IPS DF 6.9 (cell line): ENCODE measurements at regions not wholly inside any gene's neighbourhood (a gene's known extent, or its start where the extent isn't known, plus 50 kb on each side); places are given as distances from the start of the nearest gene placed in this dataset.

Experiments
- DNase-seq: peaks from one replicate; pipeline ENCODE4 v3.0.0-alpha.2; 2013; ENCODE audit warnings: low read depth, low spot score
- H3K27ac ChIP-seq: one replicate; pipeline ENCODE4 v1.5.1; 2013; ENCODE audit warnings: low read length, control low read depth
- H3K27me3 ChIP-seq: 2 replicates; pipeline ENCODE4 v1.6.1; 2013; ENCODE audit warnings: mild to moderate bottlenecking, low read length; ENCODE audit not compliant: control insufficient read depth, insufficient read depth
- H3K36me3 ChIP-seq: 2 replicates; pipeline ENCODE4 v1.6.1; 2013; ENCODE audit warnings: low read length; ENCODE audit not compliant: control insufficient read depth, insufficient read depth
- H3K4me1 ChIP-seq: 2 replicates; pipeline ENCODE4 v1.6.1; 2013; ENCODE audit warnings: low read length; ENCODE audit not compliant: control insufficient read depth, insufficient read depth
- H3K4me3 ChIP-seq: 2 replicates; pipeline ENCODE4 v1.5.1; 2013; ENCODE audit warnings: mild to moderate bottlenecking, low read length
- H3K9me3 ChIP-seq: 2 replicates; pipeline ENCODE4 v1.6.1; 2013; ENCODE audit warnings: low read length, inconsistent platforms; ENCODE audit not compliant: control insufficient read depth, insufficient read depth
- WGBS: extraction: QIAGEN DNeasy Blood & Tissue Kit; methylation state at CpG from one replicate; pipeline ENCODE4 v1.1.7; 2013; ENCODE audit warnings: mixed read lengths, missing lambda C conversion rate; ENCODE audit not compliant: insufficient read length, insufficient coverage; 5-methylcytosine and 5-hydroxymethylcytosine counted together

DNA sequence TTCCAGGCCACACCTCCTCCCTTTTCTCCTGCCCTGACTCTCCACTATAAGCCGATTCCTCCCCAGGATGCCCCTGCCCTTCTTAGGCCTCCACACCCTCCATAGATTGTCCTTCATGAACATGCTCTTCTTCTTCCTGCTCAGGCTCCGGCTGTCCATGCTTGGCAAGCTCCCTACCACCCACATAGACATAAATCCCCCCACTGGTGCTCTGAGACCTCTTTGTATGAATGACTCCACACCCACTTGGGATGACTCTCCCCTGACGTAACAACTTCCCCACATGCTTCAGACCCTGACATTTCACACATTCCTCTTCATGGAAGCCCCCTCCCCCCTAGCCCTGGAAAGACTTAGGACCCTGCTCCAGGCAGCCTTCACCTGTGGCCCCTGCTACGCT is 542.5 kb upstream of the LARGE1 start:
- no peak overlapping the region for H3K4me3 ChIP-seq
- no peaks in the 10 kb centered on the region for H3K4me1 ChIP-seq
- H3K36me3 ChIP-seq, result no peaks in the 10 kb centered on the region
- no peak for DNase-seq
- no peaks in the 10 kb centered on the region for H3K9me3 ChIP-seq
- WGBS, result no CpG with 5 or more reads among the region's 4 CpGs
- H3K27me3 ChIP-seq, result no peaks in the 10 kb centered on the region
- H3K27ac ChIP-seq, result no peak overlapping the region

DNA sequence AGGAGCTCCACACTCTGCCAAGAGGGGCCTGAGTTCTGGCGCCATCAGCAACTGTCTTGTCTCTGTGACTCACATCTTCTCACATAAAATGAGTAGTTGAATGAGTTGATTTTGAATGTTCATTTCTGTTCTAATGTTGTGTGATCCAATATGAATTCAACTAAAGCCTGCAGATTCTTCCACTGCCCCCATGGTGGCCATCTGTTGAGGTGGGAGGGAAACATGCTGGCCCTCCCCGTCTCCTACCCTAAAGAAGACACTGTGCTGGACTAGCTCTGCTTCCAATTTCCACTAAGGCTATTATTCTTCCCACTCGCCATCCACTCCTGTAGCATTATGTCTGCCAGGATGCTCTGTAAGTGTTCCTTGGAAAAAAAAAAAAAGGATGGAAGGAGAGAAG is 555.6 kb upstream of the LARGE1 start:
- H3K9me3 ChIP-seq, result no peaks in the 10 kb centered on the region
- H3K4me1 ChIP-seq, result no peaks in the 10 kb centered on the region
- WGBS, result no CpG with 5 or more reads among the region's 3 CpGs
- H3K27ac ChIP-seq, result no peak overlapping the region
- no peak for DNase-seq
- no peaks in the 10 kb centered on the region for H3K27me3 ChIP-seq
- no peaks in the 10 kb centered on the region for H3K36me3 ChIP-seq
- H3K4me3 ChIP-seq, result no peak overlapping the region

DNA sequence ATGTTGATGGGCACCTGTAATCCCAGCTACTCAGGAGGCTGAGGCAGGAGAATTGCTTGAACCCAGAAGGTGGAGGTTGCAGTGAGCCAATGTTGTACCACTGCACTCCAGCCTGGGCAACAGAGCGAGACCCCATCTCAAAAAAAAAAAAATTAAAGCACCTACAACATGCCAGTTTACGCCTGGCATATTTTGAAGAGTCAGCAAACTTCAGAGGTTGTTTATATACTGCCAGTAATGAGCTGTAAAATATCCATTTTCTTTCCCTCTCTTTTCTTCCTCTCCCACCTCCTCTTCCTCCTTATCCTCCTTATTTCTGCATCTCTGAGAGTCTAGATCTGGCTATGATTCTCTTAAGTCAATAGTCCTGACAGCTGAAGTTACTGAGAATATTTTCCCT is 556.5 kb upstream of the LARGE1 start:
- H3K4me1 ChIP-seq, result no peaks in the 10 kb centered on the region
- DNase-seq, result no peak
- no peaks in the 10 kb centered on the region for H3K9me3 ChIP-seq
- H3K27ac ChIP-seq, result no peak overlapping the region
- no peak overlapping the region for H3K4me3 ChIP-seq
- no peaks in the 10 kb centered on the region for H3K27me3 ChIP-seq
- H3K36me3 ChIP-seq, result no peaks in the 10 kb centered on the region
- no CpG with 5 or more reads among the region's 2 CpGs for WGBS

DNA sequence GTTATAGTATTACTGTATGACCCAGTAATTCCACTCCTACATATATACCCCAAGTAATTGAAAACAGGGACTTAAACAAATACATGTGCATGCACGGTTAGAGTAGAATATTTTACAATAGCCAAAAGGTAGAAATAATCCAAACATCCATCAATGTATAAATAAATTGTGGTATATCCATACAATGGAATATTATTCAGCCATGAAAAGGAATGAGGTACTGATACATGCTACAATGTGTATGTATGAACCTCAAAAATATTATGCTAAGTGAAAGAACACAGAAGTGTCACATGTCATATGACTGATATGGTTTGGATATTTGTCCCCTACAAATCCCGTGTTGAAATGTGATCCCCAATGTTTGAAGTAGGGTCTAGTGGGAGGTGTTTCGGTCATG is 560.8 kb upstream of the LARGE1 start:
- no peaks in the 10 kb centered on the region for H3K9me3 ChIP-seq
- WGBS, result no CpG with 5 or more reads among the region's 3 CpGs
- DNase-seq, result no peak

DNA sequence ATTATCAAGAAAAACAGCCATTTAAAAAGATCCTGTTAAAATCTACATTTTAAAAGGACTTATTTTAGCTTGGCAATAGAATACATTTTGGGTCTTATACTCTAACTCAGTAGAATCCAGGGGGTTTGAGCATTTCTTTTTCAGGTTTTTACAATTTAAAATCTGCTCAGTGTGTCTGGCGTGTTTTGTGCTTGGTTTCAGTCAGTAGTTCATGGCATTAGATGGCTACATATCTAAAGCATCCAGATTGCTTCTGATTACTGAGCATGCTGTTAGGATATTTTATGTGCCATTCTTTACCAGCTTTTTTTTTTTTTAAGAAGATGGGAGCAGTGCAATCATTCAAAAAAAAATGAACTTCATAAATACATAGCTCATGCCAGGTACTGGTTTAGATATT is 566.1 kb upstream of the LARGE1 start:
- Histone ChIP-seq H3K27ac (no peak overlapping the region), H3K4me3 (no peak overlapping the region), H3K36me3 (no peaks in the 10 kb centered on the region), H3K27me3 (no peaks in the 10 kb centered on the region), H3K9me3 (no peaks in the 10 kb centered on the region), H3K4me1 (no peaks in the 10 kb centered on the region)
- no CpG with 5 or more reads among the region's 1 CpG for WGBS
- DNase-seq, result no peak

More for the DNA sequence above, 560.8 kb upstream of the LARGE1 start:
- Histone ChIP-seq H3K36me3 (no peaks in the 10 kb centered on the region), H3K27me3 (no peaks in the 10 kb centered on the region), H3K4me1 (no peaks in the 10 kb centered on the region), H3K27ac (no peak overlapping the region), H3K4me3 (no peak overlapping the region)

GRCh38 chr22:34489861-34490260 is 569.6 kb upstream of the LARGE1 start:
- Histone ChIP-seq H3K36me3 (no peaks in the 10 kb centered on the region), H3K9me3 (no peaks in the 10 kb centered on the region), H3K27me3 (no peaks in the 10 kb centered on the region), H3K4me3 (no peak overlapping the region), H3K27ac (no peak overlapping the region), H3K4me1 (no peaks in the 10 kb centered on the region)
- no peak for DNase-seq
- no CpG with 5 or more reads among the region's 4 CpGs for WGBS

GRCh38 chr22:34490886-34491285 is 570.6 kb upstream of the LARGE1 start:
- Histone ChIP-seq H3K4me3 (no peak overlapping the region), H3K9me3 (no peaks in the 10 kb centered on the region), H3K4me1 (no peaks in the 10 kb centered on the region), H3K27me3 (no peaks in the 10 kb centered on the region), H3K36me3 (no peaks in the 10 kb centered on the region), H3K27ac (no peak overlapping the region)
- DNase-seq, result no peak
- no CpG with 5 or more reads among the region's 2 CpGs for WGBS

DNA sequence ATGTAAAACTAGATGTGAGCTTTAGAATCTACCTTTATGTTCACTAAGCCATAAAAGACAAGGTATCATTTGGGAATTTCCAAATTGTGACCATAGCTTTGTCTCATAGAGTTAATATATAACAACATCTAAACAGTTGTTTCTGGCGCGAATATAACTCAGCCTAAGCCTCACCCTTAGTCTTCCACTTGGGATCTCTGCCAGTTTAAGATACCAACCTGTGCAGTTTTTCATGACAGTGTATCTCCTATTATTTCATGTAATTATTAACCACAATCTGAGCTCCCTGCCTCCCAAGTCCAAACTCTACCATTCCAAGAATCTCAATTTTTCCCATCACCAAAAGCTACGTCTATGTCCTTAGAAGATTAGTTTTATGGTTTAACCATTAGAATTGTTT is 572.5 kb upstream of the ISX start:
- no peaks in the 10 kb centered on the region for H3K27me3 ChIP-seq
- H3K27ac ChIP-seq, result no peak overlapping the region
- no CpG with 5 or more reads among the region's 3 CpGs for WGBS
- no peaks in the 10 kb centered on the region for H3K36me3 ChIP-seq
- no peak for DNase-seq
- no peak overlapping the region for H3K4me3 ChIP-seq
- H3K4me1 ChIP-seq, result no peaks in the 10 kb centered on the region
- no peaks in the 10 kb centered on the region for H3K9me3 ChIP-seq

DNA sequence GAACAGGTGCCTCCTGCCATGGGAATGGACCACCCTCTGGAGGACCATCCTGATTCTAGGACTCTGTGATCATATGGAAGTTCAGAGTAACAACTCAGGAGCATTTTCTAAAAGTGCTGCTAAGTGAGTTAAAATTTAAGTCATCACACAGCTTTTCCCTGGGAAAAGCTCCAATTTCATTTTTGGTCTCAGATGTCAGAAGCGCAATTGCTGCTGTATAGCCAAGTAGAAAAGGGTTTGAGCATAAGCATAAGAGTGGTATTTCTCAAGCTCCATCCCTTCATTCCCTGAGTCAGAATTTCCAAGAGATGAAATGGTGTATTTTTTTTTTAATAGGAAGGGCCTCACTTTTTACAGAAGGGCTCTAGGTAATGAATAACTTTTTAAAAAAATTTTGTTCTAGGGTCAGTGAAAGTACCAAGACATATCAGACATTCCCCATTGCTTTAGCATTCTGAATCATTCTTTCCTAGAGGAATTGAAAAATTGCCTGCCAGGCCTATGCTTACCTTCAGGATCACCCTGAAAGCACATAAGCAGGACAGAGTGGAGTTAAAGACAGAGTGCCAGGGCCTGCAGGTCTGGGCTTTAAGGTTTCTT is 564.5 kb upstream of the ISX start:
- Histone ChIP-seq H3K27ac (no peak overlapping the region), H3K4me1 (no peaks in the 10 kb centered on the region; the same call in 1 of the 2 replicates), H3K4me3 (no peak overlapping the region), H3K36me3 (no peaks in the 10 kb centered on the region), H3K27me3 (no peaks in the 10 kb centered on the region), H3K9me3 (no peaks in the 10 kb centered on the region)
- WGBS, result no CpG with 5 or more reads among the region's 1 CpG
- DNase-seq, result no peak

- no peaks in the 10 kb centered on the region for H3K27me3 ChIP-seq
- H3K4me3 ChIP-seq, result no peak overlapping the region
- DNase-seq, result no peak
- no peak overlapping the region for H3K27ac ChIP-seq
- H3K9me3 ChIP-seq, result no peaks in the 10 kb centered on the region
- H3K36me3 ChIP-seq, result no peaks in the 10 kb centered on the region
- no peaks in the 10 kb centered on the region; the same call in 1 of the 2 replicates for H3K4me1 ChIP-seq
- WGBS, result no CpG with 5 or more reads among the region's 5 CpGs
Measured at GRCh38 chr22:34502821-34503220, 563.1 kb upstream of the ISX start.

- Histone ChIP-seq H3K27me3 (no peaks in the 10 kb centered on the region), H3K9me3 (no peaks in the 10 kb centered on the region), H3K27ac (no peak overlapping the region), H3K36me3 (no peaks in the 10 kb centered on the region), H3K4me1 (no peaks in the 10 kb centered on the region), H3K4me3 (no peak overlapping the region)
- no peak for DNase-seq
- WGBS, result no CpG with 5 or more reads among the region's 6 CpGs
Measured at GRCh38 chr22:34508797-34509196, 557.2 kb upstream of the ISX start.
